ENCODE measurements at regions not wholly inside any gene's neighbourhood (a gene's known extent, or its start where the extent isn't known, plus 50 kb on each side); places are given as distances from the start of the nearest gene placed in this dataset.

DNA sequence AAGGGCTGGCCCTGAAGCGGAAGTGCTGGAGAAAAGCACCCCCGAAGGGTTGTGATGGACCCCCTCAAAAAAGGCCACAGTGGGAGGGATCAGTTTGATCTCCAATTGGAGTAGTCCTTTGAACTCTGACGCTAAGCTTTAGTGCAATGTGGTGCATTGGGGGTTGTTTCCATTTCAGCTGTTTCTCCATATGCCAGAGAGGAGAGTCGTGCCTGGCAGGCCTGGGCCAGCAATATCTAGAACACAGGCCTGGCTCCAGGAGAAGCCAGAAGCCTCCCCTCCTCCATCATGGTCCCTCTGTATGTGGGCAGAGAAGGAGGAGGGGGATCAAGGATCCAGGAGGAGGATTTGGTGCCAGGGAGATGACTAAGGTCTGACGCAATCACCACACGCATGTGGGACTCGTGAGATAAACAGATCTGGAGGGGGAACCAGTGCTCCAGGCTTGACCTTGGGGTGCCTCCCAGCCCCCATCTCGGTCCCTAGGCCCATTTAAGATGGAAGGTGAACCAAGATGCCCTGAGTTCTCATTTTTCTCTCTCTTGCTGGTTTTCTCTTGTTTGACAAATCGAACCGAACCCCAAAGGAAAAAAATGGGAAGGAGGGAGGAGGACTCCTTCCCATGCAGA, 517.4 kb upstream of the JARID2 start:
- H3K36me3 ChIP-seq: no peaks in the 10 kb centered on the region
- H3K27ac ChIP-seq: peak overlapping the region; percentile 21 to 63 (median 41)
- TF ChIP-seq EP300 (IDR thresholded peaks at IDR 0.05) (peak in 1 of 4 donors; percentile 26), POLR2AphosphoS5 (IDR thresholded peaks at IDR 0.05) (peak in 3 of 4 donors; percentile 15 to 48 (median 24)), POLR2A (IDR thresholded peaks at IDR 0.05) (no peak)
- H3K4me1 ChIP-seq: no peaks in the 10 kb centered on the region
- intact Hi-C loops (cut with DNase I): no loop called here
- H3K27me3 ChIP-seq: no peaks in the 10 kb centered on the region
- no peak overlapping the region for H3K4me3 ChIP-seq
- 87 to 89% methylated on average over 10 of the region's 10 CpGs for WGBS, 2 donors
- peak; percentile 85 for DNase-seq
- no peaks in the 10 kb centered on the region for H3K9me3 ChIP-seq

DNA sequence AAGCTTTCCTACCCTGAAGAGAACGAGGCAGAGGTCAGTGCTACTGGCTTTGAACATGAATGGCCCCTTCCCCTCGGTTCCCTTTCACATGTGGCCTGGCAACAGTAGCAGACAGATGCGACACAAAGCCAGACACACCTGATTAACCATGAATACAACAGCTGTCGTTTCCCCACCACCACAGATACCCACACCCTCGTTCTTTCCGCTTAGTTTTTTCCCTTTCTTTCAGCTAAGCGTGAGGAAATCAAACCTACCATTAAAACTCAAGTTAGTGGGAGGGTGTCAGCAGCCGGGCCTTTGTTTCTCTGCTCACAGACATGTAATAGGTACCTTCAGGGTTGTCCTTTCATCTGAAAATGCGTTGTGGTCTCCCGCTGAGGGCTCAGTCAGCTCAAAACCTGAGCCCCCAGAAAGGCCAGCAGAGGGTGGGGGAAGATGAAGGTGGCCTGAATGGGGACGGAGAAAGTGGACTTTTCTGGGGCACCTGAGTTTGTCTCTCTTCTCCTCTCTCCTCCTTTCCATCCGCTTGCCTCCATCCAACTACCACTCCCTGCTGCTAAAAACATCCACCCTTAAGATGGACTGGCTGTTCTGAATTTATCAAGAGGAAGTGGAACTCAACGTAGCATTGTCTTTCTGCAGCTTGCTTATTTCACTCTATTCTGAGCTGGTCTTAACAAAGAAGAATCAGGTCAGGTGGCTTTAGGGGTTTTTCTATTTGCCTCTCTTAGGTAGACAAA, 516.6 kb upstream of the JARID2 start:
- intact Hi-C loops (cut with DNase I): no loop called here
- Histone ChIP-seq H3K36me3 (no peaks in the 10 kb centered on the region), H3K27ac (peak overlapping the region in 3 of 4 donors; percentile 14 to 63 (median 55)), H3K4me3 (no peak overlapping the region), H3K9me3 (no peaks in the 10 kb centered on the region), H3K4me1 (no peaks in the 10 kb centered on the region), H3K27me3 (no peaks in the 10 kb centered on the region)
- no peak for TF ChIP-seq EP300 (IDR thresholded peaks at IDR 0.05)
- TF ChIP-seq, protein P1, sequence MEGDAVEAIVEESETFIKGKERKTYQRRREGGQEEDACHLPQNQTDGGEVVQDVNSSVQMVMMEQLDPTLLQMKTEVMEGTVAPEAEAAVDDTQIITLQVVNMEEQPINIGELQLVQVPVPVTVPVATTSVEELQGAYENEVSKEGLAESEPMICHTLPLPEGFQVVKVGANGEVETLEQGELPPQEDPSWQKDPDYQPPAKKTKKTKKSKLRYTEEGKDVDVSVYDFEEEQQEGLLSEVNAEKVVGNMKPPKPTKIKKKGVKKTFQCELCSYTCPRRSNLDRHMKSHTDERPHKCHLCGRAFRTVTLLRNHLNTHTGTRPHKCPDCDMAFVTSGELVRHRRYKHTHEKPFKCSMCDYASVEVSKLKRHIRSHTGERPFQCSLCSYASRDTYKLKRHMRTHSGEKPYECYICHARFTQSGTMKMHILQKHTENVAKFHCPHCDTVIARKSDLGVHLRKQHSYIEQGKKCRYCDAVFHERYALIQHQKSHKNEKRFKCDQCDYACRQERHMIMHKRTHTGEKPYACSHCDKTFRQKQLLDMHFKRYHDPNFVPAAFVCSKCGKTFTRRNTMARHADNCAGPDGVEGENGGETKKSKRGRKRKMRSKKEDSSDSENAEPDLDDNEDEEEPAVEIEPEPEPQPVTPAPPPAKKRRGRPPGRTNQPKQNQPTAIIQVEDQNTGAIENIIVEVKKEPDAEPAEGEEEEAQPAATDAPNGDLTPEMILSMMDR (IDR thresholded peaks at IDR 0.05): no peak
- 59 to 85% methylated on average over 13 of the region's 13 CpGs for WGBS, 2 donors
- no peak for DNase-seq

DNA sequence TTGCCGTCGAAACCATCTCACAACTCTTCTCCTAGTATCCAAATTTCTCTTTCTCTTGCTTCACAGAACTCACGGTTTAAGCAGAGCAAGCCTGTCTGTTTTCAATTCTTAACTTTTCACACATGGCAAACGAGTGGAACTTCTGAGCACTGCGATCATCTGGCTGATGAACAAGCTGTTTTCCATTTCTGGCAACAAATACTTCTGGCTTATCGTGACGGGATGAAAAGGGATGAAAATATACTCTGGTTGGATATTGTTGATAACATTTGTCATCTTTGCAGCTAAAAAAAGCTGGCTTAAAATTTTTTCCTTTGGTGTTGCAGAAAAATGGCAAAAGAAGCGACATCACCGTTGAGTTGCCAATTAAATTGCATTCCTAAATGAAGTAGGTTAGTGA, 515.2 kb upstream of the JARID2 start:
- Histone ChIP-seq H3K4me1 (no peaks in the 10 kb centered on the region), H3K9me3 (no peaks in the 10 kb centered on the region), H3K27ac (no peak overlapping the region), H3K36me3 (no peaks in the 10 kb centered on the region), H3K27me3 (no peaks in the 10 kb centered on the region), H3K4me3 (no peak overlapping the region)
- WGBS, 2 donors: 87 to 94% methylated on average over 9 of the region's 9 CpGs
- TF ChIP-seq, protein P1 (IDR thresholded peaks at IDR 0.05): no peak
- TF ChIP-seq POLR2A (IDR thresholded peaks at IDR 0.05) (no peak), EP300 (IDR thresholded peaks at IDR 0.05) (no peak), POLR2AphosphoS5 (IDR thresholded peaks at IDR 0.05) (no peak)
- intact Hi-C loops (cut with DNase I): no loop called here
- DNase-seq: no peak

DNA sequence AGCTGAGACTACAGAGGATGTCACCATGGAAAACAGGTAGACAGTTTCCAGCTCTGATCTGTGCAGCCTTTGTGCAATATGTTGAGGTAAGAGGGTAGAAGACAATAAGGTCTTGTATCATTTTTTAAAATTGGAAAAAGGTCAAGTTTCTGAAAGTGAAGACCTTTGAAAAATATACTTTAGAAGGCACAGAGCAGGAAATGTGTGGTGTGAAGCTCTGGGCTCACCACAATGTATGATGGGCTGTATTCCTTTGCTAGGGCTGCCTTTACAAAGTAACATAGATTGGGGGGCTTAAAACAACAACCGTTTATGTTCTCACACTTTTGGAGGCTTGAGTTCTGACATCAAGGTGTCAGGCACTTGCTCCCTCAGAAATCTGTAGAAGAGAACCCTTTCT, 514.3 kb upstream of the JARID2 start:
- 36 to 77% methylated on average over 1 of the region's 1 CpG for WGBS, 2 donors
- intact Hi-C loops (cut with DNase I): no loop called here
- DNase-seq: no peak

More for the DNA sequence above, 514.3 kb upstream of the JARID2 start:
- H3K4me1 ChIP-seq: no peaks in the 10 kb centered on the region
- TF ChIP-seq POLR2AphosphoS5 (IDR thresholded peaks at IDR 0.05) (no peak), POLR2A (IDR thresholded peaks at IDR 0.05) (no peak), EP300 (IDR thresholded peaks at IDR 0.05) (no peak)
- TF ChIP-seq, protein P1 (IDR thresholded peaks at IDR 0.05): no peak
- H3K4me3 ChIP-seq: no peak overlapping the region
- no peaks in the 10 kb centered on the region for H3K9me3 ChIP-seq
- H3K27ac ChIP-seq: no peak overlapping the region
- H3K27me3 ChIP-seq: no peaks in the 10 kb centered on the region
- no peaks in the 10 kb centered on the region for H3K36me3 ChIP-seq

Measured in sigmoid colon (tissue), 6 donors.